GM23338 (cell line): ENCODE measurements at regions not wholly inside any gene's neighbourhood (a gene's known extent, or its start where the extent isn't known, plus 50 kb on each side); places are given as distances from the start of the nearest gene placed in this dataset.

Experiments used
- ATAC-seq: fragments of 200-7000 bp; cut with Tn5 transposase; 3 replicates; pipeline ENCODE4 v1.9.1; 2020
- DNase-seq: peaks from one replicate; pipeline ENCODE4 v3.0.0-alpha.2; 2015; ENCODE audit warnings: low spot score
- H2AFZ ChIP-seq: fragments of 200-600 bp; sonication (generic); 2 replicates; pipeline ENCODE4 v1.8.0; 2016; ENCODE audit warnings: antibody characterized with exemption, mild to moderate bottlenecking, moderate library complexity
- H3F3A ChIP-seq: fragments of 200-600 bp; sonication (generic); replicated peaks from 2 replicates; pipeline ENCODE4 v1.8.0; 2017; ENCODE audit warnings: antibody characterized with exemption, mixed run types, low read depth
- H3K27ac ChIP-seq: fragments of 200-600 bp; sonication (generic); 2 replicates; pipeline ENCODE4 v1.6.1; 2016; ENCODE audit warnings: low read depth
- H3K27me3 ChIP-seq: fragments of 200-600 bp; sonication (generic); 2 replicates; pipeline ENCODE4 v1.8.0; 2016; ENCODE audit warnings: mild to moderate bottlenecking, mixed run types, moderate library complexity; ENCODE audit not compliant: insufficient read depth
- H3K36me3 ChIP-seq: fragments of 200-600 bp; sonication (generic); 2 replicates; pipeline ENCODE4 v1.8.0; 2016; ENCODE audit warnings: mild to moderate bottlenecking; ENCODE audit not compliant: insufficient read depth
- H3K4me1 ChIP-seq: fragments of 200-600 bp; sonication (generic); 2 replicates; pipeline ENCODE4 v1.8.0; 2016; ENCODE audit warnings: mild to moderate bottlenecking, moderate library complexity; ENCODE audit not compliant: insufficient read depth
- H3K4me2 ChIP-seq: fragments of 200-600 bp; sonication (generic); 2 replicates; pipeline ENCODE4 v1.7.1; 2017; ENCODE audit warnings: mixed run types
- H3K4me3 ChIP-seq: fragments of 200-600 bp; sonication (generic); 2 replicates; pipeline ENCODE4 v1.6.1; 2016; ENCODE audit warnings: mixed run types
- H3K79me2 ChIP-seq: fragments of 200-600 bp; sonication (generic); replicated peaks from 2 replicates; pipeline ENCODE4 v1.8.0; 2017; ENCODE audit warnings: mild to moderate bottlenecking; ENCODE audit not compliant: insufficient read depth
- H3K9me2 ChIP-seq: fragments of 200-600 bp; sonication (generic); 2 replicates; pipeline ENCODE4 v1.8.0; 2017; ENCODE audit not compliant: insufficient read depth
- H4K20me1 ChIP-seq: fragments of 200-600 bp; sonication (generic); replicated peaks from 2 replicates; pipeline ENCODE4 v1.8.0; 2017; ENCODE audit warnings: mild to moderate bottlenecking; ENCODE audit not compliant: insufficient read depth
- H3K27ac Mint-ChIP-seq: 2 replicates; pipeline ENCODE4 v1.8.0; 2020; ENCODE audit warnings: inconsistent platforms, mild to moderate bottlenecking, moderate library complexity, mixed read lengths
- H3K27me3 Mint-ChIP-seq: 3 replicates; pipeline ENCODE4 v1.8.0; 2022; ENCODE audit warnings: low read depth, mild to moderate bottlenecking, moderate library complexity, mixed read lengths, inconsistent platforms; ENCODE audit not compliant: insufficient read depth, poor library complexity
- H3K36me3 Mint-ChIP-seq: 3 replicates; pipeline ENCODE4 v1.8.0; 2021; ENCODE audit warnings: low read depth, mild to moderate bottlenecking, inconsistent platforms, moderate library complexity, mixed read lengths
- H3K4me1 Mint-ChIP-seq: 3 replicates; pipeline ENCODE4 v1.8.0; 2020; ENCODE audit warnings: mild to moderate bottlenecking, inconsistent platforms, mixed read lengths
- H3K4me3 Mint-ChIP-seq: 3 replicates; pipeline ENCODE4 v1.8.0; 2021; ENCODE audit warnings: moderate library complexity, mild to moderate bottlenecking, inconsistent platforms, mixed read lengths
- H3K9me3 Mint-ChIP-seq: 3 replicates; pipeline ENCODE4 v1.8.0; 2020; ENCODE audit warnings: moderate library complexity, mild to moderate bottlenecking, inconsistent platforms, mixed read lengths
- CREB1 ChIP-seq: fragments of 250-450 bp; sonication (Bioruptor Pico); IDR thresholded peaks from 2 replicates; pipeline ENCODE4 v1.5.0; 2020; ENCODE audit warnings: low read depth, mild to moderate bottlenecking, moderate library complexity
- EZH2phosphoT487 ChIP-seq: fragments of 200-600 bp; sonication (generic); IDR thresholded peaks from one replicate; pipeline ENCODE4 v1.8.1; 2018; ENCODE audit warnings: antibody characterized with exemption; ENCODE audit not compliant: unreplicated experiment
- STAT1 ChIP-seq: IDR thresholded peaks from one replicate; pipeline ENCODE4 v1.6.1; 2016; ENCODE audit warnings: antibody characterized with exemption; ENCODE audit not compliant: unreplicated experiment
- ZNF331 ChIP-seq: fragments of 250-450 bp; sonication (Bioruptor Pico); IDR thresholded peaks from 2 replicates; pipeline ENCODE4 v1.5.0; 2020; ENCODE audit warnings: low read depth, mild to moderate bottlenecking, moderate library complexity
- TF ChIP-seq, protein P1 (sequence below): fragments of 250-450 bp; sonication (Bioruptor Pico); IDR thresholded peaks from 2 replicates; pipeline ENCODE4 v1.5.0; 2020; ENCODE audit warnings: mild to moderate bottlenecking, moderate library complexity
- TF ChIP-seq, protein P2 (sequence below), 2 experiments: fragments of 200-600 bp in 1 of 2; sonication (generic) in 1 of 2; conservative IDR thresholded peaks; 2 replicates each; pipeline versions ENCODE4 v1.5.1 to v1.6.1; 2016 to 2017; ENCODE audit warnings: antibody characterized with exemption in 2 of 2, low read depth in 2 of 2, mild to moderate bottlenecking in 2 of 2, moderate library complexity in 1 of 2
- TF ChIP-seq, protein P3 (sequence below): IDR thresholded peaks from one replicate; pipeline ENCODE4 v1.6.1; 2018; ENCODE audit warnings: antibody characterized with exemption; ENCODE audit not compliant: unreplicated experiment
- TF ChIP-seq, protein P4 (sequence below): IDR thresholded peaks from 2 replicates; pipeline ENCODE4 v1.6.1; 2016; ENCODE audit warnings: antibody characterized with exemption

GRCh38 chr6:25086500-25087091 lies 150.8 kb upstream of the RIPOR2 start:
- no peaks in the 10 kb centered on the region for H3F3A ChIP-seq
- H3K4me1 ChIP-seq: peaks cover 15% of the 10 kb centered on the region
- no peaks in the 10 kb centered on the region for H3K9me3 Mint-ChIP-seq
- H3K79me2 ChIP-seq: no peaks in the 10 kb centered on the region
- H3K4me1 Mint-ChIP-seq: peaks cover 12% of the 10 kb centered on the region
- peak overlapping the region; percentile 77 for H2AFZ ChIP-seq
- H3K27ac Mint-ChIP-seq: no peak overlapping the region
- TF ChIP-seq STAT1 (no peak), ZNF331 (CRISPR knock-in tag) (no peak), EZH2phosphoT487 (no peak), CREB1 (no peak)
- TF ChIP-seq, protein P1, sequence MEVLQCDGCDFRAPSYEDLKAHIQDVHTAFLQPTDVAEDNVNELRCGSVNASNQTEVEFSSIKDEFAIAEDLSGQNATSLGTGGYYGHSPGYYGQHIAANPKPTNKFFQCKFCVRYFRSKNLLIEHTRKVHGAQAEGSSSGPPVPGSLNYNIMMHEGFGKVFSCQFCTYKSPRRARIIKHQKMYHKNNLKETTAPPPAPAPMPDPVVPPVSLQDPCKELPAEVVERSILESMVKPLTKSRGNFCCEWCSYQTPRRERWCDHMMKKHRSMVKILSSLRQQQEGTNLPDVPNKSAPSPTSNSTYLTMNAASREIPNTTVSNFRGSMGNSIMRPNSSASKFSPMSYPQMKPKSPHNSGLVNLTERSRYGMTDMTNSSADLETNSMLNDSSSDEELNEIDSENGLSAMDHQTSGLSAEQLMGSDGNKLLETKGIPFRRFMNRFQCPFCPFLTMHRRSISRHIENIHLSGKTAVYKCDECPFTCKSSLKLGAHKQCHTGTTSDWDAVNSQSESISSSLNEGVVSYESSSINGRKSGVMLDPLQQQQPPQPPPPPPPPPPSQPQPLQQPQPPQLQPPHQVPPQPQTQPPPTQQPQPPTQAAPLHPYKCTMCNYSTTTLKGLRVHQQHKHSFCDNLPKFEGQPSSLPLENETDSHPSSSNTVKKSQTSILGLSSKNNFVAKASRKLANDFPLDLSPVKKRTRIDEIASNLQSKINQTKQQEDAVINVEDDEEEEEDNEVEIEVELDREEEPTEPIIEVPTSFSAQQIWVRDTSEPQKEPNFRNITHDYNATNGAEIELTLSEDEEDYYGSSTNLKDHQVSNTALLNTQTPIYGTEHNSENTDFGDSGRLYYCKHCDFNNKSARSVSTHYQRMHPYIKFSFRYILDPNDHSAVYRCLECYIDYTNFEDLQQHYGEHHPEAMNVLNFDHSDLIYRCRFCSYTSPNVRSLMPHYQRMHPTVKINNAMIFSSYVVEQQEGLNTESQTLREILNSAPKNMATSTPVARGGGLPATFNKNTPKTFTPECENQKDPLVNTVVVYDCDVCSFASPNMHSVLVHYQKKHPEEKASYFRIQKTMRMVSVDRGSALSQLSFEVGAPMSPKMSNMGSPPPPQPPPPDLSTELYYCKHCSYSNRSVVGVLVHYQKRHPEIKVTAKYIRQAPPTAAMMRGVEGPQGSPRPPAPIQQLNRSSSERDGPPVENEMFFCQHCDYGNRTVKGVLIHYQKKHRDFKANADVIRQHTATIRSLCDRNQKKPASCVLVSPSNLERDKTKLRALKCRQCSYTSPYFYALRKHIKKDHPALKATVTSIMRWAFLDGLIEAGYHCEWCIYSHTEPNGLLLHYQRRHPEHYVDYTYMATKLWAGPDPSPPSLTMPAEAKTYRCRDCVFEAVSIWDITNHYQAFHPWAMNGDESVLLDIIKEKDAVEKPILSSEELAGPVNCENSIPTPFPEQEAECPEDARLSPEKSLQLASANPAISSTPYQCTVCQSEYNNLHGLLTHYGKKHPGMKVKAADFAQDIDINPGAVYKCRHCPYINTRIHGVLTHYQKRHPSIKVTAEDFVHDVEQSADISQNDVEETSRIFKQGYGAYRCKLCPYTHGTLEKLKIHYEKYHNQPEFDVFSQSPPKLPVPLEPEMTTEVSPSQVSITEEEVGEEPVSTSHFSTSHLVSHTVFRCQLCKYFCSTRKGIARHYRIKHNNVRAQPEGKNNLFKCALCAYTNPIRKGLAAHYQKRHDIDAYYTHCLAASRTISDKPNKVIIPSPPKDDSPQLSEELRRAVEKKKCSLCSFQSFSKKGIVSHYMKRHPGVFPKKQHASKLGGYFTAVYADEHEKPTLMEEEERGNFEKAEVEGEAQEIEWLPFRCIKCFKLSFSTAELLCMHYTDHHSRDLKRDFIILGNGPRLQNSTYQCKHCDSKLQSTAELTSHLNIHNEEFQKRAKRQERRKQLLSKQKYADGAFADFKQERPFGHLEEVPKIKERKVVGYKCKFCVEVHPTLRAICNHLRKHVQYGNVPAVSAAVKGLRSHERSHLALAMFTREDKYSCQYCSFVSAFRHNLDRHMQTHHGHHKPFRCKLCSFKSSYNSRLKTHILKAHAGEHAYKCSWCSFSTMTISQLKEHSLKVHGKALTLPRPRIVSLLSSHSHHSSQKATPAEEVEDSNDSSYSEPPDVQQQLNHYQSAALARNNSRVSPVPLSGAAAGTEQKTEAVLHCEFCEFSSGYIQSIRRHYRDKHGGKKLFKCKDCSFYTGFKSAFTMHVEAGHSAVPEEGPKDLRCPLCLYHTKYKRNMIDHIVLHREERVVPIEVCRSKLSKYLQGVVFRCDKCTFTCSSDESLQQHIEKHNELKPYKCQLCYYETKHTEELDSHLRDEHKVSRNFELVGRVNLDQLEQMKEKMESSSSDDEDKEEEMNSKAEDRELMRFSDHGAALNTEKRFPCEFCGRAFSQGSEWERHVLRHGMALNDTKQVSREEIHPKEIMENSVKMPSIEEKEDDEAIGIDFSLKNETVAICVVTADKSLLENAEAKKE: no peak
- TF ChIP-seq, protein P2, sequence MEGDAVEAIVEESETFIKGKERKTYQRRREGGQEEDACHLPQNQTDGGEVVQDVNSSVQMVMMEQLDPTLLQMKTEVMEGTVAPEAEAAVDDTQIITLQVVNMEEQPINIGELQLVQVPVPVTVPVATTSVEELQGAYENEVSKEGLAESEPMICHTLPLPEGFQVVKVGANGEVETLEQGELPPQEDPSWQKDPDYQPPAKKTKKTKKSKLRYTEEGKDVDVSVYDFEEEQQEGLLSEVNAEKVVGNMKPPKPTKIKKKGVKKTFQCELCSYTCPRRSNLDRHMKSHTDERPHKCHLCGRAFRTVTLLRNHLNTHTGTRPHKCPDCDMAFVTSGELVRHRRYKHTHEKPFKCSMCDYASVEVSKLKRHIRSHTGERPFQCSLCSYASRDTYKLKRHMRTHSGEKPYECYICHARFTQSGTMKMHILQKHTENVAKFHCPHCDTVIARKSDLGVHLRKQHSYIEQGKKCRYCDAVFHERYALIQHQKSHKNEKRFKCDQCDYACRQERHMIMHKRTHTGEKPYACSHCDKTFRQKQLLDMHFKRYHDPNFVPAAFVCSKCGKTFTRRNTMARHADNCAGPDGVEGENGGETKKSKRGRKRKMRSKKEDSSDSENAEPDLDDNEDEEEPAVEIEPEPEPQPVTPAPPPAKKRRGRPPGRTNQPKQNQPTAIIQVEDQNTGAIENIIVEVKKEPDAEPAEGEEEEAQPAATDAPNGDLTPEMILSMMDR (conservative IDR thresholded peaks at IDR 0.05; ENCODE audit: low read depth in 2 of 2): 0 out of 4 replicates have a peak, but pooled peaks of 1 of the 2 experiments have one; percentile 2
- TF ChIP-seq, protein P3, sequence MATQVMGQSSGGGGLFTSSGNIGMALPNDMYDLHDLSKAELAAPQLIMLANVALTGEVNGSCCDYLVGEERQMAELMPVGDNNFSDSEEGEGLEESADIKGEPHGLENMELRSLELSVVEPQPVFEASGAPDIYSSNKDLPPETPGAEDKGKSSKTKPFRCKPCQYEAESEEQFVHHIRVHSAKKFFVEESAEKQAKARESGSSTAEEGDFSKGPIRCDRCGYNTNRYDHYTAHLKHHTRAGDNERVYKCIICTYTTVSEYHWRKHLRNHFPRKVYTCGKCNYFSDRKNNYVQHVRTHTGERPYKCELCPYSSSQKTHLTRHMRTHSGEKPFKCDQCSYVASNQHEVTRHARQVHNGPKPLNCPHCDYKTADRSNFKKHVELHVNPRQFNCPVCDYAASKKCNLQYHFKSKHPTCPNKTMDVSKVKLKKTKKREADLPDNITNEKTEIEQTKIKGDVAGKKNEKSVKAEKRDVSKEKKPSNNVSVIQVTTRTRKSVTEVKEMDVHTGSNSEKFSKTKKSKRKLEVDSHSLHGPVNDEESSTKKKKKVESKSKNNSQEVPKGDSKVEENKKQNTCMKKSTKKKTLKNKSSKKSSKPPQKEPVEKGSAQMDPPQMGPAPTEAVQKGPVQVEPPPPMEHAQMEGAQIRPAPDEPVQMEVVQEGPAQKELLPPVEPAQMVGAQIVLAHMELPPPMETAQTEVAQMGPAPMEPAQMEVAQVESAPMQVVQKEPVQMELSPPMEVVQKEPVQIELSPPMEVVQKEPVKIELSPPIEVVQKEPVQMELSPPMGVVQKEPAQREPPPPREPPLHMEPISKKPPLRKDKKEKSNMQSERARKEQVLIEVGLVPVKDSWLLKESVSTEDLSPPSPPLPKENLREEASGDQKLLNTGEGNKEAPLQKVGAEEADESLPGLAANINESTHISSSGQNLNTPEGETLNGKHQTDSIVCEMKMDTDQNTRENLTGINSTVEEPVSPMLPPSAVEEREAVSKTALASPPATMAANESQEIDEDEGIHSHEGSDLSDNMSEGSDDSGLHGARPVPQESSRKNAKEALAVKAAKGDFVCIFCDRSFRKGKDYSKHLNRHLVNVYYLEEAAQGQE: no peak
- TF ChIP-seq, protein P4, sequence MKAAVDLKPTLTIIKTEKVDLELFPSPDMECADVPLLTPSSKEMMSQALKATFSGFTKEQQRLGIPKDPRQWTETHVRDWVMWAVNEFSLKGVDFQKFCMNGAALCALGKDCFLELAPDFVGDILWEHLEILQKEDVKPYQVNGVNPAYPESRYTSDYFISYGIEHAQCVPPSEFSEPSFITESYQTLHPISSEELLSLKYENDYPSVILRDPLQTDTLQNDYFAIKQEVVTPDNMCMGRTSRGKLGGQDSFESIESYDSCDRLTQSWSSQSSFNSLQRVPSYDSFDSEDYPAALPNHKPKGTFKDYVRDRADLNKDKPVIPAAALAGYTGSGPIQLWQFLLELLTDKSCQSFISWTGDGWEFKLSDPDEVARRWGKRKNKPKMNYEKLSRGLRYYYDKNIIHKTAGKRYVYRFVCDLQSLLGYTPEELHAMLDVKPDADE: no peak
- ATAC-seq (no peak), DNase-seq (peak; percentile 14)
- H4K20me1 ChIP-seq: no peaks in the 10 kb centered on the region
- H3K4me3 ChIP-seq: no peak overlapping the region
- no peak overlapping the region for H3K4me3 Mint-ChIP-seq
- no peak overlapping the region for H3K27ac ChIP-seq
- no peak overlapping the region for H3K4me2 ChIP-seq
- H3K27me3 Mint-ChIP-seq: peaks cover 4% of the 10 kb centered on the region
- no peaks in the 10 kb centered on the region for H3K9me2 ChIP-seq
- no peaks in the 10 kb centered on the region for H3K27me3 ChIP-seq
- H3K36me3 ChIP-seq: no peaks in the 10 kb centered on the region
- H3K36me3 Mint-ChIP-seq: no peaks in the 10 kb centered on the region
